Mesendoderm (in vitro differentiated cells): ENCODE measurements at regions not wholly inside any gene's neighbourhood (a gene's known extent, or its start where the extent isn't known, plus 50 kb on each side); places are given as distances from the start of the nearest gene placed in this dataset.

Experiments
- DNase-seq: peaks from one replicate; pipeline ENCODE4 v3.0.0; 2013
- H2AK5ac ChIP-seq: 2 replicates; pipeline ENCODE4 v1.6.1; 2013; ENCODE audit warnings: low read length, inconsistent platforms
- H2BK120ac ChIP-seq: 2 replicates; pipeline ENCODE4 v1.6.1; 2013; ENCODE audit warnings: low read depth, mild to moderate bottlenecking, low read length, moderate library complexity, mixed read lengths
- H2BK15ac ChIP-seq: replicated peaks from 2 replicates; pipeline ENCODE4 v1.6.1; 2013; ENCODE audit warnings: low read depth, mild to moderate bottlenecking, moderate library complexity
- H2BK5ac ChIP-seq: 2 replicates; pipeline ENCODE4 v1.6.1; 2013; ENCODE audit warnings: low read length, inconsistent platforms
- H3K18ac ChIP-seq: 2 replicates; pipeline ENCODE4 v1.6.1; 2013; ENCODE audit warnings: mild to moderate bottlenecking, low read length, mixed read lengths
- H3K23ac ChIP-seq: one replicate; pipeline ENCODE4 v1.6.1; 2013; ENCODE audit warnings: low read length
- H3K27ac ChIP-seq: 2 replicates; pipeline ENCODE4 v1.5.1; 2013; ENCODE audit warnings: low read depth, mild to moderate bottlenecking, inconsistent platforms, low read length, moderate library complexity
- H3K27me3 ChIP-seq: 2 replicates; pipeline ENCODE4 v1.6.1; 2013; ENCODE audit warnings: low read length, control low read depth, mild to moderate bottlenecking, inconsistent platforms; ENCODE audit not compliant: insufficient read depth, poor library complexity
- H3K36me3 ChIP-seq: 2 replicates; pipeline ENCODE4 v1.6.1; 2013; ENCODE audit warnings: low read length, inconsistent platforms; ENCODE audit not compliant: control insufficient read depth, insufficient read depth
- H3K4ac ChIP-seq: one replicate; pipeline ENCODE4 v1.6.1; 2013; ENCODE audit warnings: low read depth, mild to moderate bottlenecking, low read length, moderate library complexity
- H3K4me1 ChIP-seq: 2 replicates; pipeline ENCODE4 v1.6.1; 2013; ENCODE audit warnings: low read depth, low read length, inconsistent platforms; ENCODE audit not compliant: control insufficient read depth
- H3K4me2 ChIP-seq: 2 replicates; pipeline ENCODE4 v1.6.1; 2013; ENCODE audit warnings: low read length
- H3K4me3 ChIP-seq: 2 replicates; pipeline ENCODE4 v1.5.1; 2013; ENCODE audit warnings: mild to moderate bottlenecking, low read length
- H3K56ac ChIP-seq: one replicate; pipeline ENCODE4 v1.6.1; 2013; ENCODE audit warnings: low read length
- H3K79me1 ChIP-seq: 2 replicates; pipeline ENCODE4 v1.6.1; 2013; ENCODE audit warnings: low read length, inconsistent platforms
- H3K79me2 ChIP-seq: 2 replicates; pipeline ENCODE4 v1.6.1; 2013; ENCODE audit warnings: mild to moderate bottlenecking, low read length; ENCODE audit not compliant: control insufficient read depth, insufficient read depth
- H3K9ac ChIP-seq: 2 replicates; pipeline ENCODE4 v1.6.1; 2013; ENCODE audit warnings: low read length, inconsistent platforms
- H4K5ac ChIP-seq: one replicate; pipeline ENCODE4 v1.6.1; 2013; ENCODE audit warnings: low read length
- H4K8ac ChIP-seq: one replicate; pipeline ENCODE4 v1.6.1; 2013; ENCODE audit warnings: low read depth, mild to moderate bottlenecking, control low read depth, low read length, moderate library complexity
- WGBS: extraction: QIAGEN DNeasy Blood & Tissue Kit; methylation state at CpG from one replicate; pipeline ENCODE4 v1.1.7; 2013; ENCODE audit warnings: low lambda C conversion rate, missing lambda C conversion rate; ENCODE audit not compliant: insufficient coverage; ENCODE audit errors: extremely low coverage; 5-methylcytosine and 5-hydroxymethylcytosine counted together

DNA sequence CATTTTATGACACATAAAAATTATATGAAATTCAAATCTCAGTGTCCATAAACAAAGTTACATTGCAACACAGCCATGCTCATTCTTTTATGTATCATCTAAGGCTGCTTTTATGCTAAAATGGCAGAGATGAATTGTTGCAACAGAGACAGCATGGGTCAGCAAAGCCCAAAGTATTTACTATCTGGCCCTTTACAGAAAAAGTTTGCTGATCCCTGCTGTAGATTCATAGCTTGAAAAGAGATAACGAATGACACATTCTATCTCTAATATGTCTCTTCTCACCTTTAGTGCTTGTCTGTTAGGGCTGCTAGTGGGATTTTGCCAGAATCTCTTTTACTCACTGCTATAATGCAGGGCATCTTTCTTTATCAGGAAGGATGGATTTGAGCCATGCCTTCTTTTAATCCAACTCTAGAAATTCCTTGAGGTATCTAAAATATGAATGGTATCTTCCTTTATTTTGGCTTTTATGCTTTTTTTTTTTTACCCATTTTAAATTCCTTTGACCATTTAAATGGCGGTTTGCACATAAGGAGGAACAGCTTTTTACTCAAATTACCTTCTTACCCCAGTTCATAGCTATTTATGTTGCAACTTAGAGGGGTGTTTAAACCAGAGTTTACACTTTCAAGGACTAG, 598.2 kb downstream of the PLPP3 start:
- H2BK15ac ChIP-seq = no peak overlapping the region
- H3K56ac ChIP-seq = no peak overlapping the region
- no peak overlapping the region for H3K9ac ChIP-seq
- no peak overlapping the region for H3K4ac ChIP-seq
- H3K4me2 ChIP-seq = no peak overlapping the region
- no peaks in the 10 kb centered on the region for H3K79me1 ChIP-seq
- no peak overlapping the region for H3K23ac ChIP-seq
- DNase-seq = no peak
- H4K8ac ChIP-seq = no peak overlapping the region
- no peak overlapping the region for H3K27ac ChIP-seq
- H2BK120ac ChIP-seq = no peak overlapping the region
- H3K4me1 ChIP-seq = no peaks in the 10 kb centered on the region
- no peaks in the 10 kb centered on the region for H3K79me2 ChIP-seq
- H3K4me3 ChIP-seq = no peak overlapping the region
- H3K27me3 ChIP-seq = no peaks in the 10 kb centered on the region
- no peak overlapping the region for H2AK5ac ChIP-seq
- H3K18ac ChIP-seq = no peak overlapping the region
- no peak overlapping the region for H2BK5ac ChIP-seq
- no peak overlapping the region for H4K5ac ChIP-seq
- WGBS = no CpG with 5 or more reads among the region's 2 CpGs
- no peaks in the 10 kb centered on the region for H3K36me3 ChIP-seq

DNA sequence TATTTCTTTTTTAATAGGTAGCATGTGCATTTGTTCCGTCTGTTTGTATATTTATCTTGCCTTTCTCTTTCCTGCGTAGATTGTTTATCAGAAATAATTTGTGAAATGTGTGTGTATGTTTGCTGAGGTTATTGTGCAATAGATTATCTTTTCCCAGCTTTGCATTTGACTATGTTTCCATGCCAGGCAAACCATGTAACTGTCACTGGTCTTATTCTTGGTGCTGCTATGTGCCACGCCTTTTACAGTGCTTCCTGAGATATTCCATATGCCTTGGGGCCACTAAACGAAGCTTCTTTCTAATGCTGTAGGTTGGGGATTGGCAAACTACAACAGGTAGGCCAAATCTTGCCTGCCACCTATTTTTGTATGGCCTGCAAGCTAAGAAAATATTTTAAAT, 598.8 kb downstream of the PLPP3 start:
- no peak for DNase-seq
- Histone ChIP-seq H2BK120ac (no peak overlapping the region), H3K4ac (no peak overlapping the region)

DNA sequence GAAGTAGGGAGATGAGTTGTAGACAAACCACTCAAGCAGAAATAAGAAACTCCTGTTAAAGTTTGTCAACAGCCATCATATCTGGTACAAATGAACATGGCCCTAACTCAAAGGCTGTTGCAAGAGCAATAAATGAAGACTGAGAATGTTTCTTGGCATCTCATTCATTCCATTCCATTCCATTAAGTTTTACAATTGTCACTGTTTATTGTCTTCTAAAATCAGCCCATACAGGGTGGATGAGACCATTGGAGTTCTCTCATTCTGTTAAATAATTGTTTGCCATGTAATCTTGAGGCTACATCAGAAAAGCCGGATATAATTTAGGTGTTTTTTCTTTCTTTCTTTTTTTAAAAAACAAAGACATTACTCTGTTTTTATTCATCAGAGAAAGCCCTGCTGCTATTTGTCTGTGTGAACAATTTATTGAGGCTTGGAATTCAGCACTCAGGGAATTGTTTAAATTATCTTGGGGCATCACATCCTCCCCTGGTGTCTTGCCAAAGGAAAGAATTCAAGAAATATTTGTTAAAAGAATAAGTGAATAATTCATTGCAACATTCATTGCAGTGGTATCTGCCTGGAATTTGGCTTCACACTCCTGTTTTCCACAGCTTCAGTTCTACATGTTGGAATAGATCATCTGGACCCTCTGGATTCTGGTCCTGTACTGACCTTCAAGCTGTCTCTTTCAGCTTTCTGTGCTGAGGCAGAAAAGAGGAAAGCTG, 604.5 kb downstream of the PLPP3 start:
- Histone ChIP-seq H2BK15ac (no peak overlapping the region), H3K79me2 (no peaks in the 10 kb centered on the region), H3K4me2 (no peak overlapping the region), H3K27me3 (no peaks in the 10 kb centered on the region), H3K4me3 (no peak overlapping the region), H3K36me3 (no peaks in the 10 kb centered on the region), H3K4me1 (no peaks in the 10 kb centered on the region), H4K8ac (no peak overlapping the region), H2AK5ac (no peak overlapping the region), H3K27ac (no peak overlapping the region), H3K18ac (no peak overlapping the region), H3K9ac (no peak overlapping the region), H2BK5ac (no peak overlapping the region), H3K4ac (no peak overlapping the region), H2BK120ac (no peak overlapping the region), H3K79me1 (no peaks in the 10 kb centered on the region), H3K56ac (no peak overlapping the region), H3K23ac (no peak overlapping the region), H4K5ac (no peak overlapping the region)
- no CpG with 5 or more reads among the region's 1 CpG for WGBS
- DNase-seq = no peak

More for the DNA sequence above, 598.8 kb downstream of the PLPP3 start:
- Histone ChIP-seq H3K9ac (no peak overlapping the region), H4K8ac (no peak overlapping the region), H3K27me3 (no peaks in the 10 kb centered on the region), H3K56ac (no peak overlapping the region), H3K4me3 (no peak overlapping the region), H3K4me1 (no peaks in the 10 kb centered on the region), H3K4me2 (no peak overlapping the region), H2AK5ac (no peak overlapping the region), H4K5ac (no peak overlapping the region), H3K36me3 (no peaks in the 10 kb centered on the region), H3K18ac (no peak overlapping the region), H3K79me1 (no peaks in the 10 kb centered on the region), H2BK5ac (no peak overlapping the region), H2BK15ac (no peak overlapping the region), H3K79me2 (no peaks in the 10 kb centered on the region), H3K23ac (no peak overlapping the region), H3K27ac (no peak overlapping the region)
- no CpG with 5 or more reads among the region's 4 CpGs for WGBS

DNA sequence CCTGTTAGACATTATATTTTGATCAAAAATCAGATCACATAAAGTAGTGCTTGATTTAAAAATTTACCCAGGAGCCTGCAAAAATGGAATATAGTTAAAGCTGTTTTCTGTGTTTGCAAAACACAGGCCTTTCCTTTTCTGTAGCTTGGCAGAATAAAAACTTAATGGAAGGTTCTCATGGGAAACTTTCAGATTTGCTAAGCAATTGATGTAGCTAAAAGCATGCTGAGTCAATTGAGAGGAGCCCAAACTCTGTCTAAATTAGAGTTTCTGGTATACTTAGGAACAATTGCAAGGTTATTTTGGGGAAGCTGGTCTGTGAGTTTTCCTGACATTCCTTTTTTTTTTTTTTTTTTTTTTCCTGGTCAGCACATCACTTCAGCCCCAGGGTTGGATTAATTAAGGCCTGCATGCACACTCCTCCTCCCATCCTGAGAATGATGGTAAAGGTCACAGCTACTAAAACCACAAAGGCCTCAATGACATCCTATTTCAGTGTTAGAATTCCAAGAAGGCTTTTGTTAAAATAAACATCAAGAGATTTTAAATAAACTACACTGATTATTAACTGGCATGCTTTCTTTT, 608.7 kb downstream of the PLPP3 start:
- Histone ChIP-seq H3K4me1 (no peaks in the 10 kb centered on the region), H3K27me3 (no peaks in the 10 kb centered on the region), H2BK5ac (no peak overlapping the region), H2AK5ac (no peak overlapping the region), H3K23ac (no peak overlapping the region), H3K4me3 (no peak overlapping the region), H3K36me3 (no peaks in the 10 kb centered on the region), H3K79me2 (no peaks in the 10 kb centered on the region), H3K18ac (no peak overlapping the region), H3K56ac (no peak overlapping the region), H3K27ac (no peak overlapping the region), H2BK15ac (no peak overlapping the region), H3K4ac (no peak overlapping the region), H3K79me1 (no peaks in the 10 kb centered on the region), H4K5ac (no peak overlapping the region), H3K4me2 (no peak overlapping the region), H2BK120ac (no peak overlapping the region), H3K9ac (no peak overlapping the region), H4K8ac (no peak overlapping the region)
- DNase-seq = no peak

DNA sequence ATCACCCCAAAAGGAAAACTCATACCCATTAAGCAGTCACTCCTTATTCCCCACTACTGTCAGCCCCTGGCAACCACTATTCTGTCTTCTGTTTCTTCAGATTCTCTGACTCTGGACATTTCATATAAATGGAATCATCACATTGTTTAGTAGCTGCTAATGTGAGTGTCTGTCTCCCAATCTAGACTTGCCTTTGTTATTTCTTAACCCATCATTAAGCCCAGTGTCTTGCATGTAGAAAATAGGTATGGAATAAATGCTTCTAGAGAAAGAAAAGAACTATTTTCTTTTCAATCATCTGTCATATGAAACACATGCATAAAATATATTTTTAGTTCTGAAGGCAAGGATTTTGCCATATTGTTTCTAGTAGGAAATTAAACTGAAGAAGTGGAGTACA, 610.0 kb downstream of the PLPP3 start:
- Histone ChIP-seq H3K4me3 (no peak overlapping the region), H3K4ac (no peak overlapping the region), H3K79me2 (no peaks in the 10 kb centered on the region), H3K9ac (no peak overlapping the region), H2BK15ac (no peak overlapping the region), H3K27me3 (no peaks in the 10 kb centered on the region), H3K36me3 (no peaks in the 10 kb centered on the region), H3K27ac (no peak overlapping the region), H3K79me1 (no peaks in the 10 kb centered on the region), H2AK5ac (no peak overlapping the region), H4K8ac (no peak overlapping the region), H2BK5ac (no peak overlapping the region), H4K5ac (no peak overlapping the region), H3K23ac (no peak overlapping the region), H3K4me2 (no peak overlapping the region), H3K56ac (no peak overlapping the region), H2BK120ac (no peak overlapping the region), H3K18ac (no peak overlapping the region), H3K4me1 (no peaks in the 10 kb centered on the region)
- DNase-seq = no peak
